K562 (cell line): ENCODE measurements at regions not wholly inside any gene's neighbourhood (a gene's known extent, or its start where the extent isn't known, plus 50 kb on each side); places are given as distances from the start of the nearest gene placed in this dataset.

ENCODE experiments used
- ATAC-seq: fragments of 200-7000 bp; cut with Tn5 transposase; 3 replicates; pipeline ENCODE4 v1.9.1; 2020; ENCODE audit warnings: moderate library complexity
- BruUV-seq: library from RNA; stranded (reverse); fragments of 400-500 nt; replicated peaks from 2 replicates; lab custom pipeline; 2021; lab: Mats Ljungman, UMichigan
- CTCF ChIA-PET: fragments of 300-600 bp; formaldehyde crosslinking; extraction: SDS; loops from one replicate; lab custom pipeline; 2021; ENCODE audit warnings: low intra/inter-chr PET ratio; lab: Yijun Ruan, JAX
- POLR2A ChIA-PET: fragments of 300-600, 350-650 bp; sonication (Branson Sonifier 250); formaldehyde crosslinking; extraction: SDS; loops from one replicate; lab custom pipeline; 2021; ENCODE audit warnings: antibody characterized with exemption, inconsistent platforms; lab: Yijun Ruan, JAX
- DNase-seq, 4 experiments: peaks; one replicate each; pipeline versions ENCODE4 v3.0.0 to v3.0.0-alpha.2; 2011 to 2018; ENCODE audit warnings: low spot score in 3 of 4, mixed read lengths in 3 of 4; ENCODE audit errors: extremely low read depth in 1 of 4
- FAIRE-seq: peaks from 2 replicates; lab custom pipeline; 2011; peaks lifted over from hg19 to GRCh38; lab: Jason Lieb, UNC
- H2AFZ ChIP-seq: 2 replicates; pipeline ENCODE4 v1.6.0; 2011; ENCODE audit warnings: low read depth, low read length, control low read depth, inconsistent platforms
- H3K27ac ChIP-seq: fragments of 200-600 bp; 3 replicates; pipeline ENCODE4 v1.8.0; 2011; ENCODE audit warnings: low read depth, mild to moderate bottlenecking, control low read depth, inconsistent platforms, low read length, moderate library complexity, mixed read lengths; ENCODE audit errors: extremely low read depth
- H3K27me3 ChIP-seq, 2 experiments: fragments of 300-600 bp in 1 of 2; 2 replicates in 1 of 2; 3 replicates in 1 of 2; pipeline versions ENCODE4 v1.6.0 to v1.8.0; 2011; ENCODE audit warnings: inconsistent platforms in 2 of 2, low read length in 2 of 2, mild to moderate bottlenecking in 1 of 2, mixed read lengths in 1 of 2, moderate library complexity in 1 of 2; ENCODE audit not compliant: control insufficient read depth in 2 of 2, insufficient read depth in 2 of 2
- H3K36me3 ChIP-seq: fragments of 300-600 bp; 3 replicates; pipeline ENCODE4 v1.8.0; 2011; ENCODE audit warnings: mild to moderate bottlenecking, low read length, inconsistent platforms; ENCODE audit not compliant: control insufficient read depth, insufficient read depth
- H3K4me1 ChIP-seq, 2 experiments: fragments of 200-600 bp in 1 of 2; replicated peaks in 1 of 2; 2 replicates in 1 of 2; 3 replicates in 1 of 2; pipeline versions ENCODE4 v1.5.1 to v1.8.0; 2011; ENCODE audit warnings: inconsistent platforms in 2 of 2, low read length in 2 of 2, mild to moderate bottlenecking in 1 of 2, mixed read lengths in 1 of 2, moderate library complexity in 1 of 2; ENCODE audit not compliant: control insufficient read depth in 2 of 2, insufficient read depth in 2 of 2
- H3K4me2 ChIP-seq: 2 replicates; pipeline ENCODE4 v1.6.1; 2011; ENCODE audit warnings: low read length, control low read depth, inconsistent platforms, mixed read lengths; ENCODE audit not compliant: insufficient read depth
- H3K4me3 ChIP-seq: fragments of 200-600 bp; sonication (generic), shearing (Covaris generic); 2 replicates; pipeline ENCODE4 v1.5.1; 2016; ENCODE audit warnings: control low read depth, inconsistent platforms
- H3K79me2 ChIP-seq: fragments of 200-600 bp; 3 replicates; pipeline ENCODE4 v1.8.0; 2011; ENCODE audit warnings: low read length, inconsistent platforms; ENCODE audit not compliant: control insufficient read depth, insufficient read depth
- H3K9ac ChIP-seq, 2 experiments: 2 replicates each; pipeline versions ENCODE4 v1.6.0 to v1.6.1; 2011; ENCODE audit warnings: low read depth in 2 of 2, low read length in 2 of 2, control low read depth in 1 of 2, inconsistent platforms in 1 of 2, mild to moderate bottlenecking in 1 of 2, mixed read lengths in 1 of 2; ENCODE audit not compliant: insufficient read depth in 1 of 2
- H3K9me1 ChIP-seq: one replicate; pipeline ENCODE4 v1.6.0; 2011; ENCODE audit warnings: inconsistent platforms, mild to moderate bottlenecking, low read length, moderate library complexity; ENCODE audit not compliant: control insufficient read depth, insufficient read depth
- H3K9me3 ChIP-seq: replicated peaks from 2 replicates; pipeline ENCODE4 v1.5.1; 2011; ENCODE audit warnings: low read depth, low read length, inconsistent platforms; ENCODE audit not compliant: control insufficient read depth, insufficient read depth
- H4K20me1 ChIP-seq: replicated peaks from 2 replicates; pipeline ENCODE4 v1.6.1; 2011; ENCODE audit warnings: low read length, inconsistent platforms, mixed read lengths; ENCODE audit not compliant: control insufficient read depth, insufficient read depth
- C11orf30 ChIP-seq: fragments of 450-650 bp; IDR thresholded peaks from 2 replicates; pipeline ENCODE4 v1.6.1; 2016; ENCODE audit warnings: low read depth, mild to moderate bottlenecking
- CREB3L1 ChIP-seq: fragments of 450-650 bp; IDR thresholded peaks from 2 replicates; pipeline ENCODE4 v1.6.1; 2014; ENCODE audit warnings: low read depth, mild to moderate bottlenecking, moderate library complexity, borderline replicate concordance
- E2F4 ChIP-seq: sonication (generic); formaldehyde crosslinking; IDR thresholded peaks from 2 replicates; pipeline ENCODE4 v1.8.0; 2022; ENCODE audit warnings: mild to moderate bottlenecking, low read depth, missing genetic modification reagents
- MAFG ChIP-seq: fragments of 450-650 bp; conservative IDR thresholded peaks from 2 replicates; pipeline ENCODE4 v1.6.1; 2016; ENCODE audit warnings: missing genetic modification characterization, missing compliant biosample characterization
- MAFK ChIP-seq: IDR thresholded peaks from 2 replicates; pipeline ENCODE4 v1.6.1; 2011; ENCODE audit warnings: low read length, improper control_type of control experiment
- NBN ChIP-seq: fragments of 450-650 bp; IDR thresholded peaks from 2 replicates; pipeline ENCODE4 v1.6.1; 2016; ENCODE audit warnings: low read depth, mild to moderate bottlenecking
- TFAP4 ChIP-seq: sonication (generic); formaldehyde crosslinking; IDR thresholded peaks from 2 replicates; pipeline ENCODE4 v1.8.0; 2022; ENCODE audit warnings: missing genetic modification reagents, mild to moderate bottlenecking, moderate library complexity, borderline replicate concordance
- UBTF ChIP-seq, 2 experiments: IDR thresholded peaks; 2 replicates each; pipeline ENCODE4 v1.6.1; 2012; ENCODE audit warnings: improper control_type of control experiment in 2 of 2, low read depth in 2 of 2, low read length in 2 of 2, borderline replicate concordance in 1 of 2
- ZMIZ1 ChIP-seq, 2 experiments: fragments of 150-350 bp in 1 of 2; IDR thresholded peaks; 2 replicates each; pipeline ENCODE4 v1.6.1; 2012 to 2016; ENCODE audit warnings: low read depth in 2 of 2, low read length in 2 of 2, mild to moderate bottlenecking in 1 of 2, moderate library complexity in 1 of 2
- WGBS: fragments of 100-300 bp; shearing (Covaris generic); methylation state at CpG from one replicate; pipeline ENCODE4 v1.1.6; 2016; ENCODE audit warnings: low coverage, mixed read lengths; ENCODE audit not compliant: insufficient coverage; ENCODE audit errors: missing lambda C conversion rate; 5-methylcytosine and 5-hydroxymethylcytosine counted together
- in situ Hi-C: fragments of 300-500 bp; cut with MboI; formaldehyde crosslinking; loops from 4 replicates; pipeline ENCODE4 v1.15.0; 2018; ENCODE audit warnings: inconsistent platforms, mixed read lengths
- intact Hi-C: fragments of 100-400 bp; cut with micrococcal nuclease; formaldehyde crosslinking; loops from 2 replicates; pipeline ENCODE4 v1.14.2; 2022

GRCh38 chr6:9248133-9248532, 812.8 kb upstream of the SLC35B3 start (continued):
- TF ChIP-seq CREB3L1 (no peak), TFAP4 (CRISPR knock-in tag) (no peak), E2F4 (no peak), UBTF (IDR thresholded peaks at IDR 0.05; ENCODE audit: borderline replicate concordance in 1 of 2, low read depth in 2 of 2, low read length in 2 of 2) (no peak)

GRCh38 chr6:9240861-9241260, 805.5 kb upstream of the SLC35B3 start:
- H3K4me3 ChIP-seq: no peak overlapping the region
- intact Hi-C loops: no loop called here
- TF ChIP-seq C11orf30: peak; percentile 46
- TF ChIP-seq NBN: no peak
- TF ChIP-seq MAFG (tag): peak; percentile 66
- TF ChIP-seq MAFK: peak; percentile 24; the same call in 1 of the 2 replicates
- TF ChIP-seq ZMIZ1 (IDR thresholded peaks at IDR 0.05; ENCODE audit: low read depth in 2 of 2, low read length in 2 of 2): no peak

More at GRCh38 chr6:9240861-9241260, 805.5 kb upstream of the SLC35B3 start:
- Histone ChIP-seq H4K20me1 (no peaks in the 10 kb centered on the region), H3K4me1 (no peaks in the 10 kb centered on the region), H3K9ac (no peak overlapping the region), H3K9me1 (no peaks in the 10 kb centered on the region), H3K27me3 (no peaks in the 10 kb centered on the region), H3K27ac (no peak overlapping the region), H3K79me2 (no peaks in the 10 kb centered on the region), H2AFZ (no peak overlapping the region), H3K9me3 (no peaks in the 10 kb centered on the region), H3K36me3 (no peaks in the 10 kb centered on the region), H3K4me2 (no peak overlapping the region)
- ChIA-PET POLR2A (no interaction called here), CTCF (no interaction called here)
- in situ Hi-C loops: no loop called here
- FAIRE-seq (no peak), ATAC-seq (no peak), DNase-seq (no peak)
- BruUV-seq: no TSS peak
- WGBS: 0% methylated on average over 2 of the region's 2 CpGs
